ENCODE measurements at regions not wholly inside any gene's neighbourhood (a gene's known extent, or its start where the extent isn't known, plus 50 kb on each side); places are given as distances from the start of the nearest gene placed in this dataset.

DNA sequence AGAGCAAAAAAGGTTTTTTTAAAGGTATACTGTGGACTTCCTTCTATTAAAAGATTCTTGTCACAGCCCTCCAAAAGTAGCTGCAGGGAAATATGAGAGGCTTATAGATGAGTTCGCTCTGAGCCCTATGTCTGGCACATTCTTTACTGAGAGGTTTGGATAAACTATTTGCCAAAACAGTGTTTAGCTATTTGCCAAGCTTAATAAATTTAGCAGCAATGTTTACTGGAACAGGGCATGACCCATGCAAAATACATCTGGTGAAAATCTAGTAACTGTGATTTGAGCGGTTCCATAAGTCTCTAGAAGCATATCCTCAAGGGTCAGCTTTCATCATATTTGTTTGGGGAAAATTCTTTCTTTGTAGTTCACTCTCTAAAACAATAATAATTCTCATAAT, 1696.7 kb upstream of the PIK3C3 start:
- H3K79me1 ChIP-seq (ENCODE audit: low read depth, low read length): no peaks in the 10 kb centered on the region
- no peaks in the 10 kb centered on the region for H4K20me1 ChIP-seq (replicated peaks in 1 of 2; ENCODE audit: control insufficient read depth in 1 of 2, insufficient read depth in 2 of 2, low read length in 2 of 2)
- no peak overlapping the region for H4K8ac ChIP-seq (ENCODE audit: extremely low read depth, insufficient read depth, low read length)
- no peak overlapping the region for H3K4ac ChIP-seq (replicated peaks; ENCODE audit: insufficient read length, low read depth, low read length)
- H2BK5ac ChIP-seq (ENCODE audit: low read depth, low read length): no peak overlapping the region
- H4K91ac ChIP-seq (replicated peaks; ENCODE audit: insufficient read length, low read length): no peak overlapping the region
- no peak overlapping the region for H3K56ac ChIP-seq (replicated peaks; ENCODE audit: insufficient read length, low read depth, low read length)
- DNase-seq (ENCODE audit: low read depth in 1 of 2, low spot score in 2 of 2) (no peak), FAIRE-seq (no peak)
- CTCF ChIA-PET (ENCODE audit: partially characterized antibody): no interaction called here
- H2BK120ac ChIP-seq (replicated peaks; ENCODE audit: low read depth, low read length): no peak overlapping the region
- no peaks in the 10 kb centered on the region for H3K36me3 ChIP-seq (ENCODE audit: control insufficient read depth in 2 of 4, insufficient read depth in 4 of 4, low read length in 3 of 4)
- H3K27ac ChIP-seq (ENCODE audit: low read depth, low read length): no peak overlapping the region
- no peak overlapping the region for H2AK5ac ChIP-seq (ENCODE audit: low read depth, low read length)
- H3K14ac ChIP-seq (ENCODE audit: insufficient read length): no peak overlapping the region
- H3K23ac ChIP-seq (ENCODE audit: insufficient read length): no peak overlapping the region
- H3K79me2 ChIP-seq (ENCODE audit: control insufficient read depth in 1 of 2, insufficient read depth in 2 of 2, low read length in 2 of 2): no peaks in the 10 kb centered on the region
- H3K4me1 ChIP-seq (replicated peaks in 1 of 4; ENCODE audit: control insufficient read depth in 3 of 4, insufficient read depth in 4 of 4, low read length in 3 of 4): no peaks in the 10 kb centered on the region
- no peak overlapping the region for H3K4me2 ChIP-seq (ENCODE audit: insufficient read depth in 1 of 2, low read depth in 2 of 2, low read length in 2 of 2)
- H3K4me3 ChIP-seq (ENCODE audit: extremely low read depth in 1 of 4, insufficient read depth in 2 of 4, low read depth in 3 of 4, low read length in 4 of 4): no peak overlapping the region
- no peak overlapping the region for H3K9ac ChIP-seq (replicated peaks in 1 of 4; ENCODE audit: extremely low read depth in 1 of 4, low read depth in 3 of 4, low read length in 3 of 4)
- POLR2A ChIA-PET (ENCODE audit: partially characterized antibody): no interaction called here
- H3K23me2 ChIP-seq (ENCODE audit: low read depth, low read length): no peaks in the 10 kb centered on the region
- no peak for TF ChIP-seq POU5F1 (IDR thresholded peaks at IDR 0.05; ENCODE audit: low read depth, low read length)
- TF ChIP-seq CREB1 (IDR thresholded peaks at IDR 0.05): no peak
- TF ChIP-seq EP300 (IDR thresholded peaks at IDR 0.05; ENCODE audit: borderline replicate concordance in 1 of 2, low read depth in 2 of 2, low read length in 2 of 2): no peak
- TF ChIP-seq CBX8 (IDR thresholded peaks at IDR 0.05; ENCODE audit: borderline replicate concordance, low read depth, low read length): no peak
- no peak for TF ChIP-seq PHF8 (conservative IDR thresholded peaks at IDR 0.05; ENCODE audit: low read depth, low read length)
- no peak for TF ChIP-seq KDM1A (IDR thresholded peaks at IDR 0.05; ENCODE audit: borderline replicate concordance, low read length)
- no peak for TF ChIP-seq GABPA (IDR thresholded peaks at IDR 0.05; ENCODE audit: borderline replicate concordance, insufficient read depth, low read length)
- TF ChIP-seq BACH1 (IDR thresholded peaks at IDR 0.05; ENCODE audit: low read length): no peak
- no peak for TF ChIP-seq KDM5A (IDR thresholded peaks at IDR 0.05; ENCODE audit: low read length)
- WGBS, 2 experiments (ENCODE audit: extremely low coverage in 1 of 2, insufficient coverage in 1 of 2, insufficient read length in 1 of 2, insufficient replicate concordance in 2 of 2, low coverage in 1 of 2, low lambda C conversion rate in 2 of 2, missing lambda C conversion rate in 1 of 2): 91% methylated on average over 2 of the region's 2 CpGs; no CpG with 5 or more reads in 1 of the 2 experiments
- H2AFZ ChIP-seq (ENCODE audit: low read length): 0 out of 2 replicates have a peak overlapping the region, but pooled peaks have one; percentile 15
- no peaks in the 10 kb centered on the region for H3K27me3 ChIP-seq (replicated peaks in 1 of 4; ENCODE audit: control insufficient read depth in 3 of 4, extremely low read depth in 1 of 4, insufficient read depth in 3 of 4, low read length in 3 of 4)
- H2BK12ac ChIP-seq (ENCODE audit: low read depth, low read length): no peak overlapping the region
- no peak overlapping the region for H3K18ac ChIP-seq (ENCODE audit: extremely low read depth, low read length)
- no peak overlapping the region for H4K5ac ChIP-seq (ENCODE audit: insufficient read length, low read depth, low read length)
- H2BK20ac ChIP-seq (ENCODE audit: low read length): no peak overlapping the region
- H2BK15ac ChIP-seq (ENCODE audit: low read length): no peak overlapping the region
- H3K9me3 ChIP-seq (ENCODE audit: insufficient read depth in 2 of 2, low read depth in 1 of 2, low read length in 1 of 2): peaks cover 0 to 3% of the 10 kb centered on the region in 2 experiments; a peak in 3 of 4 replicates

Measured in H1 (cell line).